Astrocyte of the cerebellum (primary cell): ENCODE measurements at regions not wholly inside any gene's neighbourhood (a gene's known extent, or its start where the extent isn't known, plus 50 kb on each side); places are given as distances from the start of the nearest gene placed in this dataset.

Source experiments
- DNase-seq: peaks from one replicate; pipeline ENCODE4 v3.0.0-alpha.2; 2011; ENCODE audit warnings: low read depth
- H3K4me3 ChIP-seq: 2 replicates; pipeline ENCODE4 v1.5.1; 2011; ENCODE audit warnings: mild to moderate bottlenecking, low read depth, low read length, moderate library complexity
- in situ Hi-C: cut with HindIII; loops from 2 replicates; pipeline ENCODE4 v1.10.0; 2017; ENCODE audit warnings: low sequenced_read_pairs
- TF ChIP-seq, protein P1 (sequence below): IDR thresholded peaks from 2 replicates; pipeline ENCODE4 v1.5.1; 2012; ENCODE audit warnings: low read length, low read depth, moderate library complexity, mild to moderate bottlenecking; ENCODE audit errors: missing control alignments

DNA sequence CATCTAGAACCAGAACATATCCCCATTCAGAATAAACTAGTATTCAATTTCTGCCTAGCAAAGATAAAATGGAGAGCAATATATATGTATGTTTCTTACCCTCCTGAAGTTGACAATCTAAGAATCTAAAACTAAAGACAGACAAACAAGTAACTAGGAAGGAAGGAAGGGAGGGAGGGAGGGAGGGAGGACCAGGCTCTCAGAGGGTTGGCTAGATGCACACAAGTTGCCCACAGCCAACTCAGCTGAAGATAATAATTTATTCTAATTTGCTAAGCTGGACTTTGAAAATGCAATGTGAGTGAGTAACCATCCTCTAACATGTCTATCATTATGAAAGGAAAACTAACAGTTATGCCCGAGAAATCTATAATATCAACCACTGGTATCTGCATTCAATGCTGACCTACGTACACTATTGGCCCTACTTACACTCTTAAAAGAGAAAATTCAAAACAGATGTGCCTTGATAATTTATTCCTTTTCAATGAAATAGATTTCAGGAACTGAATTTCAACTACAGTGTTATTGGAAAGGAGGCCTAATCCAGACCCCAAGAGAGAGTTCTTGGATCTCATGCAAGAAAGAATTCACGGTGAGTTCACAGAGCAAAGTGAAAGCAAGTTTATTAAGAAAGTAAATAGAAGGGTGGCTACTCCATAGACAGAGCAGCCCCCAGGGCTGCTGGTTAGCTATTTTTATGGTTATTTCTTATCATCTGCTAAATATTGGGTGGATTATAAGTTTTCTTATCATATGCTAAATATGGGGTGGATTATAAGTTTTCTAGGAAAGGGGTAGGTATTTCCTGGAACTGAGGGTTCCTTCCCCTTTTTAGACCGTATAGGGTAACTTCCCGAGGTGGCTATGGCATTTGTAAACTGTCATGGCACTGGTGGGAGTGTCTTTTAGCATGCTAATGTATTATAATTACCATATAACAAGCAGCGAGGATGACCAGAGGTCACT, 288.5 kb upstream of the SLC39A10 start:
- no peak for DNase-seq
- in situ Hi-C loops, result no loop called here
- TF ChIP-seq, protein P1, sequence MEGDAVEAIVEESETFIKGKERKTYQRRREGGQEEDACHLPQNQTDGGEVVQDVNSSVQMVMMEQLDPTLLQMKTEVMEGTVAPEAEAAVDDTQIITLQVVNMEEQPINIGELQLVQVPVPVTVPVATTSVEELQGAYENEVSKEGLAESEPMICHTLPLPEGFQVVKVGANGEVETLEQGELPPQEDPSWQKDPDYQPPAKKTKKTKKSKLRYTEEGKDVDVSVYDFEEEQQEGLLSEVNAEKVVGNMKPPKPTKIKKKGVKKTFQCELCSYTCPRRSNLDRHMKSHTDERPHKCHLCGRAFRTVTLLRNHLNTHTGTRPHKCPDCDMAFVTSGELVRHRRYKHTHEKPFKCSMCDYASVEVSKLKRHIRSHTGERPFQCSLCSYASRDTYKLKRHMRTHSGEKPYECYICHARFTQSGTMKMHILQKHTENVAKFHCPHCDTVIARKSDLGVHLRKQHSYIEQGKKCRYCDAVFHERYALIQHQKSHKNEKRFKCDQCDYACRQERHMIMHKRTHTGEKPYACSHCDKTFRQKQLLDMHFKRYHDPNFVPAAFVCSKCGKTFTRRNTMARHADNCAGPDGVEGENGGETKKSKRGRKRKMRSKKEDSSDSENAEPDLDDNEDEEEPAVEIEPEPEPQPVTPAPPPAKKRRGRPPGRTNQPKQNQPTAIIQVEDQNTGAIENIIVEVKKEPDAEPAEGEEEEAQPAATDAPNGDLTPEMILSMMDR, result no peak
- no peak overlapping the region for H3K4me3 ChIP-seq

DNA sequence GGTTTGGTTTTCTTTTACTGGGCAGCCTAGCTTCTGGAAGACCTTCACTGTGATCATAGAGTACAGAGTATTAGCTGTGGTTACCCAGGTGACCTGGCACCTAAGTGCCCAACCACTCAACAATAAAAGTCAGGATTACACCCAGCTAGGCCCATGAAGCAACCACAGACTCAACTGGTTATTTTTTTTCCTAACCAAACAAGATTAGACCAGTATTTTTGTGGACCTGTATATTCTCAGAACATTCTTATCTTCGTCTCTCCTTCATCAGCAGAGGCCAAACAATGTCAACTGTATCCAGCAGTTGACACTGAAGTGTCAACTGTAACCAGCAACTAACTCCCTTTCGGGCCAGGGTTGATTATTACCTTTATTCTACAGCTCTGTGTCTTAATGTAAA, 289.2 kb upstream of the SLC39A10 start:
- TF ChIP-seq, protein P1, result no peak
- in situ Hi-C loops, result no loop called here
- no peak overlapping the region for H3K4me3 ChIP-seq
- DNase-seq, result no peak

DNA sequence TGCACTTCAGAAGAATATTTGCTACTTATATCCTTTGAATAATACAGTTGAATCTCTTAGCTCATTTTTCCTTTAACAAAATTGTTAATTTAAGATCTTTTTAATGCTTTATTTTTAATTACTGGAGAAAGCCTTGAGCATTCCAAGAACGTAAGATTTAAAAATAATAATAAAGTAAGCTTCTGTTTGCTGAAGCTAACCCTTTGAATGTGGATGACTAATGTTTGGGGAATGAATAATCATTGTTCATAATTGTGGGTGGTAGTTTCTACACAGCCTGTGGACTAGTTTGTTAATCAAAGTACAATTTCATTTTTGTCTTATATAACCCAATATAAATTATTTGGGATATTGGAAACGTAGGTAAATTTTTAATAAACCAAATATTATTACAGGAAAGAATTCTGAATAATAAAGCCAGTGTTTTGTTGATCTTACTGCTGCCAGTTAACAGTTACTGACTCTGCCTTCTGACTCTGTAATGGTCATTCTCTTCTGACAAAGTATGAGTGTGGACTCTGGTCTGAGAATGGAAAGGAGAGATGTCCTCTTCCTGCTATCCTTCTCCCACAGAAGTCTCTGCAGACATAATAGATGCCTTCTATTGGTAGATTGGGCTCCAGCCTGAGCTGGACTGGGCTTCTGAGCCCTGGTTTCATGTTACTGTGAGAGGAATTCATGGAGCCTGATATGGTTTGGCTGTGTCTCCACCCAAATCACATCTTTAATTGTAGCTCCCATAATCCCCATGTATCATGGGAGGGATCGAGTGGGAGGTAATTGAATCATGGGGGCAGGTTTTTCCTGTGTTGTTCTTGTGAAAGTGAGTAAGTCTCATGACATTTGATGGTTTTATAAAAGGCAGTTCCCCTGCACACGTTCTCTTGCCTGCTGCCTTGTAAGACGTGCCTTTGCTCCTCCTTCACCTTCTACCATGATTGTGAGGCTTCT, 292.7 kb upstream of the SLC39A10 start:
- in situ Hi-C loops, result no loop called here
- TF ChIP-seq, protein P1, result no peak
- H3K4me3 ChIP-seq, result no peak overlapping the region

DNA sequence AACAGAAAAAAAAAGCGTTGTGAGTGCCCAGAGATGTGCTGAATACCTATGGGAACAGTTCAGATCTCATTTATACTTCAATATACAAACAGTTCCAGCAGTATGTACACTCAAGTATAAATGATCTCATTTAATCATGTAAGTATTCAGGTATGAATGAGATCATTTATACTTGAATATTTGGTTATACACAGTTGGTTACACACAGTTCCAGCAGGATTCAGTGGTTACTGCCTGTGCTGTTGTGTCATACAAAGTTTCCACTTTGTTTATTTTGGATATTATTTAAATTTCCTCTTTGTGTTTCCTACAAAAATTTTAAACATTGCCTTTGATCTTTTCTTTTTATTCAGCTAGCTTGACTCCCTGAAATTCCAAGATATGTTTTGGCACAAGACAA, 293.5 kb upstream of the SLC39A10 start:
- DNase-seq, result peak; percentile 71

More for the DNA sequence above, 292.7 kb upstream of the SLC39A10 start:
- peak; percentile 51 for DNase-seq

DNA sequence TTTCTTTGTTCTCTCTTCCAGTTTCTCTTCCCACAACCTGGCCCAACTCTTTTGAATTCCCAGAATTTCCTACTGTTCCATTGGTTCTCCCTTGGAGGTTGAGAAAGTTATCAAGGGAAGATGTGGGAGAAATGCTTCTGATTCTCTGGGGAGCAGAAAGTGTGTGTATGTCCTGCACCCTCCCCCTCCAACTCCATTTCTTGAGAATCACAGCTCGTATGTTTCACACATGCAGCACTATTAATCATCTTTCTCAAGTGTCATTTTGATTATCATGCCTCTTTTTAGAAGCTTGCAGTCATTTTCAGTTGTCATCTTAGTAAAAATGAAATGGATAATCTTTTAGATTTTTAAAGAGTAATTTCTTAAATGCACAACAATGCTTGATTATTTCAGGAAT, 296.8 kb upstream of the SLC39A10 start:
- TF ChIP-seq, protein P1, result no peak
- no peak overlapping the region for H3K4me3 ChIP-seq
- in situ Hi-C loops, result no loop called here
- no peak for DNase-seq

More for the DNA sequence above, 293.5 kb upstream of the SLC39A10 start:
- TF ChIP-seq, protein P1, result no peak
- in situ Hi-C loops, result no loop called here
- no peak overlapping the region for H3K4me3 ChIP-seq

DNA sequence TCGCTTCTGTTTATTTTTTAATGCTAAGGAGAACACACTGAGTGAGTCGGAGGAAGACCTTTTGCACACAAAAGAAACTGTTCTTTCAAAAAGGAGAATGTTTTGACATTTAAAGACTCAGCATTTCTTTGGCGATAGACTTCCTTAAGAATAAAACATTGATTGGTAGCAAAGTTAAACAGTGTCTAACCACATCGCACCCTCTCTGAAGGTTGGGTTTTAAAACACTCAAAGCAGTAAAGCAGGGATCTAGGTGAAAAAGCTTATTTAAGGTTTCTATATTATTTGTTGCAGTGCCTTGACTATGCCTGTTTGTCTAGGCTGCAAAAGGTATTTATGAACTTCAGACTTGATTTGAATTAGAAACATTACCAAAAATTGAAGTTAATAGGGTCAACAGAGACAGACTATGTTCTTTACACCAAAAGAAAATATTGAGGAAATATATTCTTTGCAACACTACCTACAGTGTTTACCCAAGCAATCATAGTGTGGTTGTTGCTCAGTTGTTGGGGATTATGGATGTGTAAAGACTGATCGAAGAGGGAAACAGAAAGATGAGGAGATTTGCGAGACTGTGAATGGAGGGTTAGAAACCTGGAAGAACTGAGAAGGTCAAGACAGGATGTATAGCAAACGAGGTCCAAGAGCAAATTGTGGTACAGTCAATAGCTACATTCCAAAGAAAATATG, 297.8 kb upstream of the SLC39A10 start:
- no peak for DNase-seq
- TF ChIP-seq, protein P1, result no peak
- no peak overlapping the region for H3K4me3 ChIP-seq
- in situ Hi-C loops, result no loop called here
